ENCODE measurements at regions not wholly inside any gene's neighbourhood (a gene's known extent, or its start where the extent isn't known, plus 50 kb on each side); places are given as distances from the start of the nearest gene placed in this dataset.

DNA sequence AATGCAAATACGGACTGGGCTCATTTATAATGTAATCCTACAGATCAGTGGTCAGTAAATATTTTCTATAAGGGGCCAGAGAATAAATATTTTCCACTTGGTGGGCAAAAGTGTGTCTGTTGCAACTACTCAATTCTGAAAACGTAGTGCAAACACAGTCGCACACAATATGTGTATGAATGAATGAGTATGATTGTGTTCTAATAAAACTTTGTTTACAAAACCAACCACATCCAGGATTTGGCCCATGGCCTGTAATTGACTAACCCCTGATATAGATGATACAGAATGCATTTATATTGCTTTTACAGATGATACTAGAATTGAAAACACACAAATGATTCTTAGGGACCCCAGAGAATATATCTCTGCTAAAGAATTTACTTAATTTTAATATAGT is 197.6 kb downstream of the ASB9 start:
- TF ChIP-seq GATA2 (IDR thresholded peaks at IDR 0.05; ENCODE audit: low read depth, low read length) = no peak
- no peak for TF ChIP-seq GATA3 (IDR thresholded peaks at IDR 0.05; ENCODE audit: low read depth, low read length)

DNA sequence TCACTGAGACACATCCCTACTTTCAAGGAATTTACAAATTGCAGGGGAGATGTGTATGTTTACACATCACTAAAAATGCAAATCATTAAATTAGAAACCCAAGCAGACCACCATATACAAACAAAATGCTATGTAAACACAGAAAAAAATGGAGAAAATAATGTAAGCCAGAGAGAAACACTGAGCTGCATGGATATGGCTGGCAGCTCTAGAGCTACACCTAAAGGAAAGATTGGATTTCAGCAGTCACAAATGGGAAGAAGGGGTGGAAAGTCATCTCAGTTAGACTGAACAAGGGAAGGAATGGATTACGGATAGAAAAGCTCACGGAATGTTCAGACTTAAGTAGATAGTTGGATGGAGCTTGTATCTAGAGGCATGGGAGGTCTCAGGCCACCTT is 186.3 kb downstream of the MOSPD2 start:
- TF ChIP-seq GATA3 (IDR thresholded peaks at IDR 0.05; ENCODE audit: low read depth, low read length) = no peak
- TF ChIP-seq GATA2 (IDR thresholded peaks at IDR 0.05; ENCODE audit: low read depth, low read length) = no peak

DNA sequence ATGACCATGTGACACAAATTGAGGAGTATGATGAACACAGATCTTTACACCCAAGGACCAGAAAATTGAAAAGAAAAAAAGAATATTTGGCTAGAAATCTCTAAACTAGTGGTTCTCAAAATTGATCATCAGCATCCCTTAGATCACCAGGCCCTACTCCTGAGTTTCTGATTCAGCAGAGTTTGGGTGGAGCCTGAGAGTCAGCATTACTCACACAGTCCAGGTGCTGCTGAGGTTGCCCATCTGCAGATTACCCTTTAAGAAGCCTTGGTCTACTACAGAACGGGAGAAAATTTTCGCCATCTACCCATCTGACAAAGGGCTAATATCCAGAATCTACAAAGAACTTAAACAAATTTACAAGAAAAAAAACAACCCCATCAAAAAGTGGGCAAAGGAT is 182.8 kb downstream of the MOSPD2 start:
- TF ChIP-seq GATA2 (IDR thresholded peaks at IDR 0.05; ENCODE audit: low read depth, low read length) = no peak

DNA sequence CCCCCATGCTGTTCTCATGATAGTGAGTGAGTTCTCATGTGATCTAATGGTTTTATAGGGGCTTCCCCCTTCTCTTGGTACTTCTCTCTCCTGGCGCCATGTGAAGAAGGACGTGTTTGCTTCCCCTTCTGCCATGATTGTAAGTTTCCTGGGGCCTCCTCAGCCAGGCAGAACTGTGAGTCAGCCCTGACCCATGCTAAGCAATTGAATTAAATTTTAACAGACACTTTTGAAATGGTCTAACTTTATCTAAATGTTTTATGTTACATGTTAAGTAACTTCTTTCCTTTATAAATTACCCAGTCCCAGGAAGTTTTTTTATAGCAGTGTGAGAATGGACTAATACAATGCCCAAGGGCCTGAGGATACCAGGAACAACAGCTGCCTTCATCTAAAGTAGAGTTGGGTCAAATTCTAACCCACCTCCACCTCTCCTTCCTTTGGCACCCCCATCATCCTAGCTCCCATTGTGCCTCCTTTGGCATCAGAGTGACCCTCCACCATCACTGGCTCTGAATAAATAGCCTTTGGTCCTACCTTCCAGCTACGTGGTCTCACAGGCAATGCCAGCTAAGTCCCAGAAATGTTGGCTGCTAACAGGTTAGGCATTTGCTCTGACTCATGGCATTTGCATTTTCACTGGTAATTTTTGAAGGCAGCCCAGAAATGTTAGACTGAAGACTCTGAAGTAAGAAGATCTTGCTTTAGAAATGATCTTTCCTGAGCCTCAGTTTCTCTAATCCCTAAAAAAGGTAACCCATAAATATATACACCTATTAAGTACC is 182.1 kb downstream of the MOSPD2 start:
- no peak for TF ChIP-seq GATA2 (IDR thresholded peaks at IDR 0.05; ENCODE audit: low read depth, low read length)
- no peak for TF ChIP-seq GATA3 (IDR thresholded peaks at IDR 0.05; ENCODE audit: low read depth, low read length)

DNA sequence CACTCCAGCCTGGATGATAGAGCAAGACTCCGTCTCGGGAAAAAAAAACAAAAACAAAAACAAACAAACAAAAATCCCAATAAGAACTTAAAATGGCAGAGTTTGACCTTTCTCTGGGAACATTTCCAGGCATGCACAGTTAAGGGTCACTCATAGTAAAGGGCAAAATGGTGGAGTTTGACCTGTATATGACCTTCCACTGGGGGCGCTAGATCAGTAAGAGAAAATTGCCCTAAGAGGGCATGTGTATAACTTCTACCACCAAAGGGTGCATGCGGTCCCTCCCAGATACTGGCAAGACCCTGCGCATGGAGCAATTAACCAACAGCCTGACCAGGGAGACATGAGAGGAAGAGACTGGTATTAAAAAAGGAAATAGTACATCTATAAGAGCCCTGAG is 177.2 kb downstream of the MOSPD2 start:
- TF ChIP-seq GATA2 (IDR thresholded peaks at IDR 0.05; ENCODE audit: low read depth, low read length) (no peak), GATA3 (IDR thresholded peaks at IDR 0.05; ENCODE audit: low read depth, low read length) (no peak)

DNA sequence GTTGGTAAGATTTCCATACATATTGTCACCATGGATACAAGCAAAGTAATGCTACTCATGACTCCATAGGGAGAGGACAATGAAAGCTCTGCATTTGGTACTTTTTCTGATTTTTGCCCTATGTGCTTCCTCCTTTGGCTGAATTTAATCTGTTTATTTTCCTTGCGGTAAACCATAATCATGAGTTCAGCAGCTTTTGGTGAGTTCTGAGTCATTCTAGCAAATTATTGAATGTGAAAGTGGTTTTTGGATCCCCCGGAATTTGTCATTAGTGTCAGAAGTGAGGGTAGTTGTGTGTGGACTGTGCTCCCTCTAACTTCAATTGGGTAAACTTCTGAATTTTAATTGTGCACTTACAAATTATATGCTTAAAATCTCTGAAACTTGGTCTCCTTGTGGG is 170.3 kb downstream of the MOSPD2 start:
- TF ChIP-seq GATA2 (IDR thresholded peaks at IDR 0.05; ENCODE audit: low read depth, low read length) (no peak), GATA3 (IDR thresholded peaks at IDR 0.05; ENCODE audit: low read depth, low read length) (no peak)

DNA sequence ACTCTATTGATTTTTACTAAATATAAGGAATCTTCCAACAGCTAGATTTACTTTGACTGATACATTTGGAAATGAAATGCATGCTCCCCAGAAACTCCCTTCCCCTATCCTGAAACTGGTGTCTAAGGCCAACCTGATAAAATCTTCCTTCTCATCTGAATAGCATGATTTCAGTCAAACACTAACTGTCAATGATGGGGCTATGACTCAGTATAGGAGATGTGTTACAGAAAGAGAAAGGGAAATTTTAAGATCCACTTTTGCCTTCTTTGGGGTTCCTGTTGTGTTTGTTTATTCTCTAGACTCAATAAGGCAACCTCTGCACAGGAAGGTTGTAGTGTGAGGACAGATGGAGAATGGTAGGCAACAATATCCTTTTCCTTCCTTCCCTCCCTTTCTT is 160.7 kb downstream of the MOSPD2 start:
- TF ChIP-seq GATA3 (IDR thresholded peaks at IDR 0.05; ENCODE audit: low read depth, low read length) = no peak
- no peak for TF ChIP-seq GATA2 (IDR thresholded peaks at IDR 0.05; ENCODE audit: low read depth, low read length)

DNA sequence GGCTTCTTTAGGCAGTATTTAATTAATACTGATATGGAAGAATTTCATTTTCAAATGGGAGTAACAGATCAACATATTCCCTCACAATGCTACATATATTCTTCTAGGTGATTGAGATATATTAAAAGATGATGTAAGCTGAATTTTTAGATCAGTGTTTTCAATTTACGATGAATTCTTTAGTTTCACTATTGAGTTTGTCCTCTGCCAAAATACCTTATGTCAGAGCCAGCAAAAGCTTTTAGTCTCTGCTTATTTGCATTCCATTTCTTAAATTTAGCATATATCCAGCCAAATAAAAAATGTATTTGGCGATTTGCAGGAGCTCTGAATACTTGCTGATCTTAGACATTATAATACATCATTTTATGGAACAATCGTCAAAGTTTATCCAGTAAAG is 144.3 kb downstream of the MOSPD2 start:
- no peak for TF ChIP-seq GATA2 (IDR thresholded peaks at IDR 0.05; ENCODE audit: low read depth, low read length)
- no peak for TF ChIP-seq GATA3 (IDR thresholded peaks at IDR 0.05; ENCODE audit: low read depth, low read length)

DNA sequence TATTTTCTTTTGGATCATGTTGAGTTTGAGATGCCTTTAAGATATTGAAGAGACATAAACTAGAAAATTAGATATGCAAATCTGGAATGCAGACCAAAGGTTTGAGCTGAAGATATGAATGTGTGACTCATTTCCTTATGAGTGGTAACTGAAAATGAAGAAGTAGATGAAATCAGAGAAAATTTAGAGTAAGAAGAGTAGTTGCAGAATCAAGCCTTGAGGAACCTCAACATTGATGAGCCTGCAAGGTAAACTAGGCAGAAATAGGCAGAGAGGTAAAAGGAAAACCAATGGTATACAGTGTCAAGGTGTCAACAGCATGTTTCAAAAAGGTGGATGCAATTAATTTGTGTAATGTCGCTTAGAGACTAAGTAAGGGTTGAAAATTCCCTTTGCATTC is 142.8 kb downstream of the MOSPD2 start:
- TF ChIP-seq GATA2 (IDR thresholded peaks at IDR 0.05; ENCODE audit: low read depth, low read length) = no peak
- TF ChIP-seq GATA3 (IDR thresholded peaks at IDR 0.05; ENCODE audit: low read depth, low read length) = no peak

DNA sequence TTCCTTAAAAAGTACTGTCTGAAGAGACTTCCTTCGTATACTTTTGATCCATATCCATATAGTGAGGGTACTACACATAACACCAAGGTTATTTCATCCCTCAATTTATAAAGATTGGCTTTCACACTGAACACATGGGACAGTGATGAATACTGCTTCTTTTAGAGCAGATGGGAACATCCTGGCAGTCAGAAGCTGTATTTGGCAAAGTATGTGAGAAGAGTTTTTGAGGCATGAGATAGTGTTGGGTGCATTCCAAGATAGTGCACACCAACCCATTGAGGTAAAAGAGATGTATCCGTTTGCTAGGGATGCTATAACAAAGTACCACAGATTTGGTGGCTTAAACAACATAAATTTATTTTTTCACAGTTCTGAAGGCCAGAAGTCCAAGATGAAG is 141.1 kb downstream of the MOSPD2 start:
- no peak for TF ChIP-seq GATA2 (IDR thresholded peaks at IDR 0.05; ENCODE audit: low read depth, low read length)
- TF ChIP-seq GATA3 (IDR thresholded peaks at IDR 0.05; ENCODE audit: low read depth, low read length) = no peak

DNA sequence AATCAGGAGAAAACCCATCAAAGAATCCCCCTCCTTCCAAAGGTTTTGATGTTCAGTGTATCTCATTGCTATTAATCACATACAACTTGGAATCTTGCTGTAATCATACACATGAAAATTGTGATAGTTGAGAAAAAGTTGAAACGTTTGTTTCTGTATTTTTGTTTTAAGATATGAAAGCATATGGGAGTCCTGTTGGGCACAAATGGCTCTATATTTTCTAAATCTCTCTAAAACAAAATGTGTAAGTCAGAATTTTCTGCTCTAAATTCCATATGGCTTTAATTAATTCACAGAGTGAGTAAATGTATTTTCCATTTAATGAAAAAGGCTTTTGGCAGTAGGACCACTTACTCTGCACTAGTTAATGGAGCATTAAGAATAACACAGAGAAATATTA is 140.2 kb downstream of the MOSPD2 start:
- TF ChIP-seq GATA2 (IDR thresholded peaks at IDR 0.05; ENCODE audit: low read depth, low read length) = no peak
- TF ChIP-seq GATA3 (IDR thresholded peaks at IDR 0.05; ENCODE audit: low read depth, low read length) = no peak

DNA sequence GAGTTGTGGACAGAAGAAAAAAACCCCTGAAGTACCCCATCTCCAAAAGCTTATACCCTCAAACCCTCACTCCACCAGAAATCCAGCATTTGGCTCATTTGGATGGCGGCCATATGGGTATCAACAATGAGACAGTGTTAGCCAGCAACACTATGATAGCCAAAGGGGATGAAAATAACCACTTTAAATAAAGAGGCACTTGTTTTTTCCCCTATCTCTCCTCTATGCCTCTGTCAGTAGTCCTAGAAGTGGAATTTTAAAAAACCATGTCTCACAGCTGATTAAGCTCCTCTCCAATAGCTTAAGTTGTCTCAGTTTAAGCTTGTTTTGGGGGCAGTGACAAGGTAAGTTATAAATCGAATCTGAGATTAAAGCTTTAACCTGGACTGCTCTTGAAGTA is 124.0 kb downstream of the MOSPD2 start:
- TF ChIP-seq GATA2 (IDR thresholded peaks at IDR 0.05; ENCODE audit: low read depth, low read length) (no peak), GATA3 (IDR thresholded peaks at IDR 0.05; ENCODE audit: low read depth, low read length) (no peak)

All from SH-SY5Y (cell line).